ENCODE measurements at regions not wholly inside any gene's neighbourhood (a gene's known extent, or its start where the extent isn't known, plus 50 kb on each side); places are given as distances from the start of the nearest gene placed in this dataset.
A peak's percentile ranks its signal among the peaks of the same experiment; 100 is the strongest.

GRCh38 chr9:106305428-106306133 is 557.4 kb upstream of the ZNF462 start:
- Histone ChIP-seq H3K9ac (ENCODE audit: low read depth in 1 of 2, low read length in 2 of 2) (no peak overlapping the region), H3K27ac (ENCODE audit: low read depth in 1 of 2, low read length in 2 of 2) (no peak overlapping the region), H3K4me3 (ENCODE audit: low read depth in 1 of 3, low read length in 3 of 3) (no peak overlapping the region), H3K4me1 (ENCODE audit: control insufficient read depth in 4 of 4, insufficient read depth in 4 of 4, low read length in 3 of 4) (no peaks in the 10 kb centered on the region), H3K36me3 (ENCODE audit: control insufficient read depth in 4 of 4, insufficient read depth in 3 of 4, low read depth in 1 of 4, low read length in 3 of 4) (no peaks in the 10 kb centered on the region), H3K27me3 (ENCODE audit: control insufficient read depth in 4 of 4, insufficient read depth in 4 of 4, low read length in 3 of 4) (no peaks in the 10 kb centered on the region), H3K9me3 (ENCODE audit: control insufficient read depth in 4 of 4, low read length in 3 of 4) (no peaks in the 10 kb centered on the region)
- 66% methylated on average over 1 of the region's 1 CpG for WGBS
- DNase-seq (ENCODE audit: low spot score): no peak
- TF ChIP-seq NR2F2 (IDR thresholded peaks at IDR 0.05) (peak; percentile 15), HNF4A (conservative IDR thresholded peaks at IDR 0.05) (no peak)

GRCh38 chr9:106307670-106308069 is 555.3 kb upstream of the ZNF462 start:
- DNase-seq (ENCODE audit: low spot score): no peak
- TF ChIP-seq RXRA (IDR thresholded peaks at IDR 0.05) (no peak), TAF1 (conservative IDR thresholded peaks at IDR 0.05) (no peak), RAD21 (IDR thresholded peaks at IDR 0.05) (no peak)

GRCh38 chr9:106309925-106310324 is 553.0 kb upstream of the ZNF462 start:
- Histone ChIP-seq H3K36me3 (ENCODE audit: control insufficient read depth in 4 of 4, insufficient read depth in 3 of 4, low read depth in 1 of 4, low read length in 3 of 4) (no peaks in the 10 kb centered on the region), H3K9me3 (ENCODE audit: control insufficient read depth in 4 of 4, low read length in 3 of 4) (no peaks in the 10 kb centered on the region), H3K4me1 (ENCODE audit: control insufficient read depth in 4 of 4, insufficient read depth in 4 of 4, low read length in 3 of 4) (no peaks in the 10 kb centered on the region), H3K27ac (ENCODE audit: low read depth in 1 of 2, low read length in 2 of 2) (no peak overlapping the region), H3K9ac (ENCODE audit: low read depth in 1 of 2, low read length in 2 of 2) (no peak overlapping the region), H3K4me3 (ENCODE audit: low read depth in 1 of 3, low read length in 3 of 3) (no peak overlapping the region), H3K27me3 (ENCODE audit: control insufficient read depth in 4 of 4, insufficient read depth in 4 of 4, low read length in 3 of 4) (no peaks in the 10 kb centered on the region)
- TF ChIP-seq REST (IDR thresholded peaks at IDR 0.05): no peak
- no peak for DNase-seq (ENCODE audit: low spot score)
- 88% methylated on average over 1 of the region's 1 CpG for WGBS

More at GRCh38 chr9:106307670-106308069, 555.3 kb upstream of the ZNF462 start:
- Histone ChIP-seq H3K9ac (ENCODE audit: low read depth in 1 of 2, low read length in 2 of 2) (no peak overlapping the region), H3K36me3 (ENCODE audit: control insufficient read depth in 4 of 4, insufficient read depth in 3 of 4, low read depth in 1 of 4, low read length in 3 of 4) (no peaks in the 10 kb centered on the region), H3K4me3 (ENCODE audit: low read depth in 1 of 3, low read length in 3 of 3) (no peak overlapping the region), H3K9me3 (ENCODE audit: control insufficient read depth in 4 of 4, low read length in 3 of 4) (no peaks in the 10 kb centered on the region), H3K27ac (ENCODE audit: low read depth in 1 of 2, low read length in 2 of 2) (no peak overlapping the region), H3K4me1 (ENCODE audit: control insufficient read depth in 4 of 4, insufficient read depth in 4 of 4, low read length in 3 of 4) (no peaks in the 10 kb centered on the region), H3K27me3 (ENCODE audit: control insufficient read depth in 4 of 4, insufficient read depth in 4 of 4, low read length in 3 of 4) (no peaks in the 10 kb centered on the region)

- H3K36me3 ChIP-seq (ENCODE audit: control insufficient read depth in 4 of 4, insufficient read depth in 3 of 4, low read depth in 1 of 4, low read length in 3 of 4): no peaks in the 10 kb centered on the region
- WGBS: 71% methylated on average over 1 of the region's 1 CpG
- TF ChIP-seq HNF4G (IDR thresholded peaks at IDR 0.05): no peak
- no peak for TF ChIP-seq REST (IDR thresholded peaks at IDR 0.05)
- no peak for TF ChIP-seq EGR1 (IDR thresholded peaks at IDR 0.05; ENCODE audit: low read depth in 2 of 2)
- TF ChIP-seq JUND (IDR thresholded peaks at IDR 0.05): no peak
- no peak for TF ChIP-seq RAD21 (IDR thresholded peaks at IDR 0.05)
- no peak for TF ChIP-seq ATF3 (IDR thresholded peaks at IDR 0.05)
- no peak for TF ChIP-seq GABPA (IDR thresholded peaks at IDR 0.05 in 1 of 2, conservative IDR thresholded peaks at IDR 0.05 in 1 of 2)
- no peak for TF ChIP-seq MAX (IDR thresholded peaks at IDR 0.05)
- TF ChIP-seq TAF1 (conservative IDR thresholded peaks at IDR 0.05): no peak
- TF ChIP-seq CTCF (IDR thresholded peaks at IDR 0.05; ENCODE audit: low read depth, low read length, missing input control): no peak
- TF ChIP-seq RXRA (IDR thresholded peaks at IDR 0.05): no peak
Measured at GRCh38 chr9:106310782-106311181, 552.2 kb upstream of the ZNF462 start.

More at GRCh38 chr9:106310782-106311181, 552.2 kb upstream of the ZNF462 start:
- Histone ChIP-seq H3K27me3 (ENCODE audit: control insufficient read depth in 4 of 4, insufficient read depth in 4 of 4, low read length in 3 of 4) (no peaks in the 10 kb centered on the region), H3K9me3 (ENCODE audit: control insufficient read depth in 4 of 4, low read length in 3 of 4) (no peaks in the 10 kb centered on the region), H3K27ac (ENCODE audit: low read depth in 1 of 2, low read length in 2 of 2) (no peak overlapping the region), H3K4me1 (ENCODE audit: control insufficient read depth in 4 of 4, insufficient read depth in 4 of 4, low read length in 3 of 4) (no peaks in the 10 kb centered on the region), H3K4me3 (ENCODE audit: low read depth in 1 of 3, low read length in 3 of 3) (no peak overlapping the region), H3K9ac (ENCODE audit: low read depth in 1 of 2, low read length in 2 of 2) (no peak overlapping the region)
- no peak for DNase-seq (ENCODE audit: low spot score)

Data from liver (tissue), 8 donors.